ENCODE measurements at regions not wholly inside any gene's neighbourhood (a gene's known extent, or its start where the extent isn't known, plus 50 kb on each side); places are given as distances from the start of the nearest gene placed in this dataset.

DNA sequence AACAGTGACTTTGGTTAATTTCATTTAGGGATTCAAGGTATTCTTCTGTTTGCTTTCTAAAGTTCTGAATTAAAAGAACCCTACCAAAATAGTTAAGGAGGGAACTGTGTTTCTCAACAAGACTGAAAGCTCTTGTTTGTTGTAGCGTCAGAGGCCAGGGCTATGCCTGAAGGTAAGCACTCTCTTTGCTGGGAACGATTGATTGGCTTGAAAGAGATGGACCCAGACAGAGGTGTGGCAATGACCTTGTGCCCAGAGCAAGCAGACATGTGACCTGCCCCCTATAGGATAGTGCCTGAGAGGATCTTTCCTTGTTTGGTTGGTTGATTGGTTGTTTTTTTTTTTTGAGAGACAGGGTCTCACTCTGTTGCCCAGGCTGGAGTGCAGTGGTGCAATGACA lies 68.3 kb upstream of the CECR2 start:
- no peak overlapping the region for H4K91ac ChIP-seq (replicated peaks; ENCODE audit: insufficient read length, low read length)
- POLR2A ChIA-PET (ENCODE audit: partially characterized antibody): no interaction called here
- H4K8ac ChIP-seq (ENCODE audit: extremely low read depth, insufficient read depth, low read length): no peak overlapping the region
- no peak overlapping the region for H2BK5ac ChIP-seq (ENCODE audit: low read depth, low read length)
- H3K56ac ChIP-seq (replicated peaks; ENCODE audit: insufficient read length, low read depth, low read length): no peak overlapping the region
- H2AFZ ChIP-seq (ENCODE audit: low read length): no peak overlapping the region
- H2BK15ac ChIP-seq (ENCODE audit: low read length): no peak overlapping the region
- H4K5ac ChIP-seq (ENCODE audit: insufficient read length, low read depth, low read length): no peak overlapping the region
- H3K9me3 ChIP-seq (ENCODE audit: insufficient read depth in 2 of 2, low read depth in 1 of 2, low read length in 1 of 2): peaks cover 5 to 9% of the 10 kb centered on the region in 2 experiments; a peak in 2 of 4 replicates
- 94% methylated on average over 2 of the region's 2 CpGs; no CpG with 5 or more reads in 1 of the 2 experiments for WGBS, 2 experiments (ENCODE audit: extremely low coverage in 1 of 2, insufficient coverage in 1 of 2, insufficient read length in 1 of 2, insufficient replicate concordance in 2 of 2, low coverage in 1 of 2, low lambda C conversion rate in 2 of 2, missing lambda C conversion rate in 1 of 2)
- H2BK120ac ChIP-seq (replicated peaks; ENCODE audit: low read depth, low read length): no peak overlapping the region
- FAIRE-seq: no peak
- no peak overlapping the region for H3K14ac ChIP-seq (ENCODE audit: insufficient read length)
- H3K79me1 ChIP-seq (ENCODE audit: low read depth, low read length): no peaks in the 10 kb centered on the region
- H3K4me2 ChIP-seq (ENCODE audit: insufficient read depth in 1 of 2, low read depth in 2 of 2, low read length in 2 of 2): no peak overlapping the region
- H3K18ac ChIP-seq (ENCODE audit: extremely low read depth, low read length): no peak overlapping the region
- no peak overlapping the region for H2AK5ac ChIP-seq (ENCODE audit: low read depth, low read length)
- no peaks in the 10 kb centered on the region; a peak in 1 of 7 replicates for H3K4me1 ChIP-seq (replicated peaks in 1 of 4; ENCODE audit: control insufficient read depth in 3 of 4, insufficient read depth in 4 of 4, low read length in 3 of 4)
- CTCF ChIA-PET (ENCODE audit: partially characterized antibody): no interaction called here
- no peak overlapping the region for H3K27ac ChIP-seq (ENCODE audit: low read depth, low read length)
- no peaks in the 10 kb centered on the region for H3K27me3 ChIP-seq (replicated peaks in 1 of 4; ENCODE audit: control insufficient read depth in 3 of 4, extremely low read depth in 1 of 4, insufficient read depth in 3 of 4, low read length in 3 of 4)
- H3K23me2 ChIP-seq (ENCODE audit: low read depth, low read length): no peaks in the 10 kb centered on the region
- H2BK20ac ChIP-seq (ENCODE audit: low read length): no peak overlapping the region
- H4K20me1 ChIP-seq (replicated peaks in 1 of 2; ENCODE audit: control insufficient read depth in 1 of 2, insufficient read depth in 2 of 2, low read length in 2 of 2): no peaks in the 10 kb centered on the region
- no peak overlapping the region for H3K4ac ChIP-seq (replicated peaks; ENCODE audit: insufficient read length, low read depth, low read length)
- H3K4me3 ChIP-seq (ENCODE audit: extremely low read depth in 1 of 4, insufficient read depth in 2 of 4, low read depth in 3 of 4, low read length in 4 of 4): no peak overlapping the region
- no peaks in the 10 kb centered on the region for H3K79me2 ChIP-seq (ENCODE audit: control insufficient read depth in 1 of 2, insufficient read depth in 2 of 2, low read length in 2 of 2)
- H3K23ac ChIP-seq (ENCODE audit: insufficient read length): no peak overlapping the region
- TF ChIP-seq SIRT6 (IDR thresholded peaks at IDR 0.05; ENCODE audit: low read length): no peak
- TF ChIP-seq JUND (IDR thresholded peaks at IDR 0.05; ENCODE audit: low read length): no peak
- no peak for TF ChIP-seq CHD1 (IDR thresholded peaks at IDR 0.05; ENCODE audit: low read depth, low read length)
- H2BK12ac ChIP-seq (ENCODE audit: low read depth, low read length): no peak overlapping the region
- no peaks in the 10 kb centered on the region for H3K36me3 ChIP-seq (ENCODE audit: control insufficient read depth in 2 of 4, insufficient read depth in 4 of 4, low read length in 3 of 4)
- H3K9ac ChIP-seq (replicated peaks in 1 of 4; ENCODE audit: extremely low read depth in 1 of 4, low read depth in 3 of 4, low read length in 3 of 4): no peak overlapping the region
- DNase-seq (ENCODE audit: low read depth in 1 of 2, low spot score in 2 of 2): no peak

All from H1 (cell line).